ENCODE measurements at regions not wholly inside any gene's neighbourhood (a gene's known extent, or its start where the extent isn't known, plus 50 kb on each side); places are given as distances from the start of the nearest gene placed in this dataset.

DNA sequence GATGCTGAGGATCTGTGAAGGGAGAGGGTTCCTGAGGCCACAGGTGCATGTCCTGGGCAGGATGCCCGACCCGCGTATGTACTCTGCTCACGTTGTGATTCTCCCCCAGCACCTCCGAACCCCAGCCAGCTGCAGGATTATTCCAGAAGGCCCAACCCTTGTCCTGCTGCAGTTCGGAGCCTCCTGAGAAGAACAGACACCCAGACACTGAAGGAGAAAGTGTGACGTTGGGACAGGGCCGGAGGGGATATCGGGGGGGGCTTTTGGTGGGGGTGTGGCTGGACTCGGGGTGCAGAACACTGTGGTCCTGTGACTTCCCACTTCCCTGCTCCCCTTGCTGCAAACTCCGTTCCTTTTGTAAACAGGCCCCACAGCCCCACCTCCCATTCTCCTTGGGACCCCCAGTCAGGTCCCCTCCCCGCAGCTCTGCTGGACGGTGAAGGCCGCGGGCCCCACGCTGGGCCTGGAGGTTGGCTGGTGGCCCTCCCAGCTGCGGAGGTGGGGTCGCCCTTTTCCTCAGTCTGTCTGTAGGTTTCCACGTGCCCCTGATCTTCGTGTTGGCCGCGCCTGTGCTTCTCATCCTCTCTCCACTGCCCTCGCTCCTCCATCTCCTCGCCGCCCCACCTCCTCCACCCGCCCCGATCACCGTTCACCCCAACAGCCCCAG, 83.0 kb upstream of the ADRA2C start:
- DNase-seq, result no peak

GRCh38 chr4:3682236-3683076, 83.7 kb upstream of the ADRA2C start:
- no peak for DNase-seq

GRCh38 chr4:3681191-3681590, 85.0 kb upstream of the ADRA2C start:
- DNase-seq, result no peak

DNA sequence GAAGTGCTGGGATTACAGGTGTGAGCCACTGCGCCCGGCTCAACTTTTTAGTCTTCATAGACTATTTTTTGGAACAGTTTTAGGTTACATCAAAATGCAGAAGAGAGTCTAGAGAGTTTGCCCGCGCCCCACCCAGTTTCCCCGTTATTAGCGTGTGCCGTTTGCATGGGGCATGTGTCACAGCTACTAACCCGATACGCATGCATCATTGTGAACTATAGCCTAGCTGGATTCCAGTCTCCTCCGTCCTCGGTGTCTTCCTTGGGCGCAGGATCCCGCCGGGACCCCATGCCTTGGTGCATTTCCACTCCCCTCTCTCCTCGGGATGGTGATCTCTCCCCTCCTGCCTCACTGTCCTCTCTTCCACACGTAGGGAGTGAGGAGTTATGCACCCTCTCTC, 85.5 kb upstream of the ADRA2C start:
- DNase-seq, result no peak

GRCh38 chr4:3679851-3680311, 86.3 kb upstream of the ADRA2C start:
- no peak for DNase-seq

DNA sequence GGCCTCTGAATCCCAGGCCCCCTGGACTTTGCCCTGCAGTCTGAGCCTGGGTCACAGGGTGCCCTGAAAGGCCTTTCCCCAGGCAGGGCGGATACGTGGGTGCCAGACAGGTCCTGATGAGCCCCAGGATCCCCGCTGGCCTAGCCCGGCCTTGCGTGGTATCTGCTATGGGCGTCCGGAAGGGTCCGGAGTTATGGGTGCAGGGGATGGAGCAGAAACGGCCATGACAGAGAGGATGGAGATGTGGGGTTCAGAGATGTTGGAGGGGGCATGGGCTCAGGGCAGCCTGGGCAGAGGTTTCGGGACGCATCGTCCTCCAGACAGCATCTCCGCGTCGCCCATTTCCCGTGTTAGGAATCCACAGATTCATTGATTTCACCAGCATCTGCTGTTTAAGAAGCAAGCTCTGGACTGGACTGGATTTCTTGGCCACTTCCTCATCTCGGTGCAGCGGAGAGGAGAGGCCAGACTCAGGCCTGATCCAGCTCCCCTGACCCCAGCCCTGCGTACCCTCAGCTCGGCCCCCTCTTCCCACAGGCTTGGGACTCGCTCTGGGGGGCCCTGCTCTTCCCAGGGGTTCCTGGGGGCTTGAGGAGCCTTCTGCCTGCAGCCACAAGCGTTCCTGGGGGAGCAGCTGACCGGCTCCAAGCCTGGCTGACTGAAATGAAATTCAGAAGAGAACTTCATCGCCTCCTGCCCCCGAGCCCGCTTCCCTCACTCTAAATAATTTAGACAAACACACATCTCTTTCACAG, 86.9 kb upstream of the ADRA2C start:
- DNase-seq, result no peak

DNA sequence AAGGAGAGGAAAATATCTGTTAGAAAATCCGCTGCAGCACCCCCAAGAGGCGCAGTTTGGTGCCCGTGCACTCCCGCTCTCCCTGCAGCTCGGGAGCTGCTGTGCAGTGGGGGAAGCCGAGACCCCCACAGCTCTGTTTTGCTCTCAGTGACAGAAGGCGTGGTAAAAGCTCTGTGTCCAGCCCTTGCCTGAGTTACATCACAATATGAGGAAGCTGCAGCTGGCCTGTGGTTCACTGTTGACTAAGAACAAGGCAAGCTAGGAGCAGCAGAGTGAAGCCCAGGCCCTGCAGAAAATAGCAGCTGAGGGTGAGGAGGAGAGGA, 88.5 kb upstream of the ADRA2C start:
- no peak for DNase-seq

- DNase-seq, result no peak
These were observed 89.1 kb upstream of the ADRA2C start for GRCh38 chr4:3676907-3677747.

DNA sequence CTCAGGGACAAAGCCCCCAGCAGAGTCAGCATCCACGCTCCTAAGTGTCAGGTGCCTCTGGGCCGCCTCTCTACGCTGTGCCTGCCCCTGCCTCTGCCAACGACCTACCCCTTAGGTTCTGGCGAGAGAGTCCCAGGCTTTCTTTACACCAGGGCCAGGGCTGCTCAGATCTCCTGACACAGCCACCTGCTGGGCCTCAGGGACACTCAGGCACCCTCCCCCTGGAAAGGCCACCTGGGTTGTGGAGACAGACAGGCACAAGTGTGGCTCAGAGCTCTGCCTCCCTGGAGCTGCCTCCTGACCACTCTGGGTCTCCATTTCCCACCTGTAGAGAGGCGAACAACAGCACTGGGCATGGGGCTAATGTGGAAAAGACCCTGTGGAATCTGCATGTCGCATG, 90.0 kb upstream of the ADRA2C start:
- DNase-seq, result no peak

DNA sequence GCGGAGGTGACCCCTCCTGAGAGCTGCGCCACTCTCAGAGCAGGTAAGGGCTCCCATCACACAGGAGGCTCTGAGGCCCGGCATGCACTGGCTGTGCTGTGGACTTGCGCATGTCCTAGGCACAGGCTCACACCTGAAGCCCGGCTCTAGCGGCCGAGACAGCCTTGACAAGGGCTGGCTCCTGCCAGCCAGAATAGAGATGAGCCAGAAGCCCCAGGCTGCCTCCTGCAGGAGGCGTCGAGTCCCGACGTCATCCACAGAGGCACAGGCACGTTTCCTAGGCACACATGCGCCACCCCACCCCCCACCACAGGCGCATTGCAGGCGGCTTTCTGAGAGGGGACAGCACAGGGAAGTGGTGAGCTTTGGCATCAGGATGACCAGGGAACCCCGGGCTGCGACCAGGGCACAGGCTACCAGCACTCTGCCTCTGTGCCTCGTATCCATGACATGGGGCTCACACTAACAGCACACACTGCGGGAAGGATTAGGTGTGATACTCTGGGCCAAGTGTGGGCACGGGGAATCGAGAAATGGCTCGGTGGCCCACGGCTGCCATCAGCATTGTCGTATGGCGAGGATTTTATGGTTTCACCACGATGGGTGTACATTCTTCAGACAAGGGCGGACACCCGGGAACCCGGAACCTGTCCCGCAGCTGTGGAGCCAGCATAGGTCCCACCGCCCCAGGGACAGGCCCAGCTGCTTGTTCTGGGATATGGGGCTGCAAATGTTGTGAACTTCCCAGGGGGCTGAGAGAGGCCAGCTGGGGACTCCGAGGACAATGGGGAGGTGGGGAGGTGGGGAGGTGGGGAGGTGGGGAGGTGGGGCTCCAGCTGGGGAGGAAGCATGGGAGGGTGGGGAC, 90.7 kb upstream of the ADRA2C start:
- DNase-seq, result no peak

DNA sequence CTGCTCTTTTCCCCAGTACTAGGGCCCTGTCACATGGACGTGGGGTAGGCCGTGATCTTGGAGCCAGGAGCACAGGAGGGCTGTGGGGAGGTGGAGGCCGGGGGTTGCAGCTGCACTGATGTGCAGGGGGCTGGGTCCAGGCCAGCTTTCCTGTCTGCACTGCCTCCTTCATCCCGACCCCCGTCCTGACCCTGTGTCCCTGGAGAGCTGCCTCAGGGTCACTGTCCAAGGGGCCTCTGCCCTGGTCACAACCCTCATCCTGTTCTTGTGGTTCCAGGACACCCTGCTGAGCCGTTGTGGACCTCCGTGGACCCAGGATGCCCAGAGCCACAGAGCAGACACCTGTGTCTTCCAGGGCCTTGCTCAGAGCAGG, 91.7 kb upstream of the ADRA2C start:
- no peak for DNase-seq

- no peak for DNase-seq
These were observed 92.3 kb upstream of the ADRA2C start for GRCh38 chr4:3673716-3674478.

- no peak for DNase-seq
These were observed 93.0 kb upstream of the ADRA2C start for GRCh38 chr4:3673176-3673575.

- no peak for DNase-seq
These were observed 93.7 kb upstream of the ADRA2C start for GRCh38 chr4:3672465-3672831.

DNA sequence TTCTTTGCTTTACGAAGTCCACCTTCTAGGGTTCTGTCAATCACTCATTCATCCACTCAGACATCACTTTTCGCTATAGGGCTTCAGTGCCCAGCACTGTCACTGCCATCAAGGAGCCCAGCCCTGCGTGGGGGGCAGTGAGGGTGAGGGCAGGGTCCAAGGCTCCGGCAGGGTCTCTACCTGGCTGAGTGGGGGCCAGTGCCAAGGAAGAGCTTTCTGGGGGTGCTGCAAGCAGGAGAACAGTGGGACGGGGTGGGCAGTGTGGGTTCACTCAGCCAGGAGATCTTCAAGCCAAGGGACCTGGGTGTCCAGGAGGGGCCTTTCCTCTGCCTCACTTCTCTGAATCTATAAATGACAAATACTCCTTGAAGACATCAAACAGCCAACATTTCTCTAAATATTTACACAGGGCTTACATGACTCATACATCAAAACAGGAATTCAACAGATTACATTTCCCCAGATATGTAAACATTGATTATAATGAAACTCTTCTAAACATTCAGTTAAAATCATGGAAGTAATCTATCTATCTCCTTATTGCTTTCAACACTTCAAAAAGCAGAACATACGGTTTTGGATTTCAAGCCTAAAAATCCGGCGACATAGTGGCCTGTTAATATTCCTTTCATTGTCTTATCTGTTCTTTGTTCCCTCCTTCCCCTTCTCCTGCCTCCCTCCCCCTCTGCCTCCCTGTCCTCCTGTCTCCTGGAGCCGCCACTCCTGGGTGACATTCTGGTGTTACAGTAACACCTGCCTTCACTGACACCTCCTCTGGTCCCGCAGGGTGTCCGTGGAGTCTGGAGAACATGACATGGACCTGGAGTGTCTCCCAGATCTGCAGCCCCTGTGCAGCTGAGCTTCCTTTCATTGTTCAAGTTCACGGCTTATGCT, 94.4 kb upstream of the ADRA2C start:
- DNase-seq, result no peak

- no peak for DNase-seq
These were observed 95.4 kb upstream of the ADRA2C start for GRCh38 chr4:3670521-3671519.

DNA sequence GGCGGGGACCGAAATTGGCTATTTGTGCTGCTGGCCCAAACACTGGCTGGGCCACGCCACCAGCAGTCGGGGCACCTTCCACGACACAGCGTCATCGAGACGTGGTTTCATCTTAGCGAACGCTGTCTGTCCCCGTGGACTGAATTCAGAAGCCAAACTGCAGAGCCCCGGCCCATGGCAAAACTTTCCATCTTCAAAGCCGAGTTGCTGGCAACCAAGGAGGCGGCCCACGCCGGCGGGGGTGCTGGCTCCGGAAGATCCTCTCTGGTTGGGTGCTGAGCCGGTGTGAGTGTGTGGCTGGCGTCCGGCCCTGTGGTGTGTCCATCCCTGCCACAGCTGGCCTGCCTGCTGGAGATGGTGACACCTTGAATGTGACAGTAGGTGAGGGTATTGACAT, 96.6 kb upstream of the ADRA2C start:
- DNase-seq, result no peak

- no peak for DNase-seq
These were observed 97.2 kb upstream of the ADRA2C start for GRCh38 chr4:3668825-3669552.

All from stimulated activated CD4-positive, alpha-beta T cell treated with anti-CD3 and anti-CD28 coated beads, Interleukin-4, amount 100 ng/mL, for 4 hours (primary cell).